ENCODE measurements at regions not wholly inside any gene's neighbourhood (a gene's known extent, or its start where the extent isn't known, plus 50 kb on each side); places are given as distances from the start of the nearest gene placed in this dataset.

DNA sequence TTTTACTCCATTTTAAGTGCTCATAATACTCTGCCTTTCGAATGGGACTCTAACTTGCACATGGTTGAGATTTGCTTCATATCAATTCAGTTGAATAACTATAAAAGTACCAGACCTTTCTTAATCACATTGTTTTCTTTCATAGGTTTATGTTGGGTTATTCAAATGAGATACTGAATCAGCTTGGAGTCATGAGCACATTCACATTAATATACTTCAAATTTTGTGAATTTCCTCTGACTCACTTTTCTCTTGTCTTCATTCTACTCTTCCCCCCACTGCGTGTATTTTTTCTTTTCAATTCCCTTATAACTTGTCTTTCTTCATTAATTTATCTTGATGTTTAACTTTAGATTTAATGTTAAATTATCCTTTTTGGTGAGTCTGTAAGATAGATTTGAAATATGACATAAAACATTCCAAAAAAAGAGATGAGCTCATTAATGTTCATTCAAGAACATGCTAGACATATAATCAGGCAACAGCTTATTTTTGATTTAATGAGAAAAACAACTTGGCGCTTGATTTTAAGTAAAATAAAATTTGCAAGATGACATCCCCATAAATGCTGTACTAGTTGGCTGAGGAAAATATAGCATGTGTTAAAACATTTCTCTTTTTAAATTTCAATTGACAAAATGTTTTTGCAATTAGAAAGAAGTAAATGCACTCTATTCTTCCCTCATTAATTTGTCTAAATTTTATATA, 736.0 kb downstream of the CD109 start:
- no peak overlapping the region for H3K4me2 ChIP-seq (ENCODE audit: low read depth, low read length)
- no peaks in the 10 kb centered on the region for H3K27me3 ChIP-seq (ENCODE audit: control insufficient read depth in 1 of 2, insufficient read depth in 2 of 2, low read length in 2 of 2)
- H3K4me1 ChIP-seq (ENCODE audit: insufficient read depth, low read length): no peaks in the 10 kb centered on the region
- no peaks in the 10 kb centered on the region for H3K9me3 ChIP-seq (ENCODE audit: low read length)
- WGBS (ENCODE audit: low lambda C conversion rate): 2% methylated on average over 3 of the region's 3 CpGs
- FAIRE-seq (no peak), ATAC-seq (no peak), DNase-seq (ENCODE audit: low spot score) (no peak)
- no peaks in the 10 kb centered on the region for H3K36me3 ChIP-seq (replicated peaks in 1 of 2; ENCODE audit: control insufficient read depth in 1 of 2, insufficient read depth in 2 of 2, low read length in 2 of 2)
- in situ Hi-C loops (cut with HindIII; ENCODE audit: extremely low pct_ligation_motif_present, low pct_unique_long_range_greater_than_20kb) (loop anchor here (25.0 kb wide), 1 partner anchor 130 kb away; no protein-coding TSS in a partner anchor), intact Hi-C loops (cut with micrococcal nuclease; ENCODE audit: unreplicated experiment) (no loop called here)
- H4K20me1 ChIP-seq (ENCODE audit: insufficient read depth, low read length): no peaks in the 10 kb centered on the region
- no peak overlapping the region for H3K9ac ChIP-seq (ENCODE audit: insufficient read depth, low read depth, low read length)
- H2AFZ ChIP-seq (ENCODE audit: low read length): no peak overlapping the region
- ChIA-PET CTCF (ENCODE audit: low intra/inter-chr PET ratio, low total read pairs) (no interaction called here), POLR2A (no interaction called here)
- H3K4me3 ChIP-seq (replicated peaks in 1 of 3; ENCODE audit: insufficient read depth in 1 of 3, low read depth in 2 of 3, low read length in 3 of 3): no peak overlapping the region
- H3K79me2 ChIP-seq (ENCODE audit: insufficient read depth, low read length): no peaks in the 10 kb centered on the region
- BruUV-seq (replicated peaks): no TSS peak
- H3K27ac ChIP-seq (ENCODE audit: extremely low read length, insufficient read depth, low read length): no peak overlapping the region
- no peak for TF ChIP-seq ZMYM3 (CRISPR knock-in tag; IDR thresholded peaks at IDR 0.05)
- TF ChIP-seq ZNF558 (CRISPR knock-in tag; IDR thresholded peaks at IDR 0.05; ENCODE audit: borderline replicate concordance): no peak
- TF ChIP-seq SIX4 (CRISPR knock-in tag; IDR thresholded peaks at IDR 0.05): no peak
- no peak for TF ChIP-seq TP53 (CRISPR knock-in tag; conservative IDR thresholded peaks at IDR 0.05)
- no peak for TF ChIP-seq ZNF775 (CRISPR knock-in tag; IDR thresholded peaks at IDR 0.05; ENCODE audit: borderline replicate concordance)
- TF ChIP-seq JARID2 (CRISPR knock-in tag; IDR thresholded peaks at IDR 0.05; ENCODE audit: insufficient replicate concordance): no peak
- no peak for TF ChIP-seq SNRNP70 (IDR thresholded peaks at IDR 0.05; ENCODE audit: low read depth, low read length)
- TF ChIP-seq, protein P1, sequence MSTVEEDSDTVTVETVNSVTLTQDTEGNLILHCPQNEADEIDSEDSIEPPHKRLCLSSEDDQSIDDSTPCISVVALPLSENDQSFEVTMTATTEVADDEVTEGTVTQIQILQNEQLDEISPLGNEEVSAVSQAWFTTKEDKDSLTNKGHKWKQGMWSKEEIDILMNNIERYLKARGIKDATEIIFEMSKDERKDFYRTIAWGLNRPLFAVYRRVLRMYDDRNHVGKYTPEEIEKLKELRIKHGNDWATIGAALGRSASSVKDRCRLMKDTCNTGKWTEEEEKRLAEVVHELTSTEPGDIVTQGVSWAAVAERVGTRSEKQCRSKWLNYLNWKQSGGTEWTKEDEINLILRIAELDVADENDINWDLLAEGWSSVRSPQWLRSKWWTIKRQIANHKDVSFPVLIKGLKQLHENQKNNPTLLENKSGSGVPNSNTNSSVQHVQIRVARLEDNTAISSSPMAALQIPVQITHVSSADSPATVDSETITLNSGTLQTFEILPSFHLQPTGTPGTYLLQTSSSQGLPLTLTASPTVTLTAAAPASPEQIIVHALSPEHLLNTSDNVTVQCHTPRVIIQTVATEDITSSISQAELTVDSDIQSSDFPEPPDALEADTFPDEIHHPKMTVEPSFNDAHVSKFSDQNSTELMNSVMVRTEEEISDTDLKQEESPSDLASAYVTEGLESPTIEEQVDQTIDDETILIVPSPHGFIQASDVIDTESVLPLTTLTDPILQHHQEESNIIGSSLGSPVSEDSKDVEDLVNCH (CRISPR knock-in tag; IDR thresholded peaks at IDR 0.05): no peak
- no peak for TF ChIP-seq ZNF563 (CRISPR knock-in tag; IDR thresholded peaks at IDR 0.05)
- TF ChIP-seq, protein P2, sequence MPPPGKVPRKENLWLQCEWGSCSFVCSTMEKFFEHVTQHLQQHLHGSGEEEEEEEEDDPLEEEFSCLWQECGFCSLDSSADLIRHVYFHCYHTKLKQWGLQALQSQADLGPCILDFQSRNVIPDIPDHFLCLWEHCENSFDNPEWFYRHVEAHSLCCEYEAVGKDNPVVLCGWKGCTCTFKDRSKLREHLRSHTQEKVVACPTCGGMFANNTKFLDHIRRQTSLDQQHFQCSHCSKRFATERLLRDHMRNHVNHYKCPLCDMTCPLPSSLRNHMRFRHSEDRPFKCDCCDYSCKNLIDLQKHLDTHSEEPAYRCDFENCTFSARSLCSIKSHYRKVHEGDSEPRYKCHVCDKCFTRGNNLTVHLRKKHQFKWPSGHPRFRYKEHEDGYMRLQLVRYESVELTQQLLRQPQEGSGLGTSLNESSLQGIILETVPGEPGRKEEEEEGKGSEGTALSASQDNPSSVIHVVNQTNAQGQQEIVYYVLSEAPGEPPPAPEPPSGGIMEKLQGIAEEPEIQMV (CRISPR knock-in tag; IDR thresholded peaks at IDR 0.05; ENCODE audit: low read depth): no peak
- TF ChIP-seq ZNF607 (CRISPR knock-in tag; IDR thresholded peaks at IDR 0.05; ENCODE audit: borderline replicate concordance): no peak
- no peak for TF ChIP-seq NFE2L1 (CRISPR knock-in tag; IDR thresholded peaks at IDR 0.05; ENCODE audit: borderline replicate concordance)
- TF ChIP-seq ZNF446 (CRISPR knock-in tag; IDR thresholded peaks at IDR 0.05): no peak
- TF ChIP-seq SSRP1 (CRISPR knock-in tag; IDR thresholded peaks at IDR 0.05): no peak
- TF ChIP-seq, protein P3, sequence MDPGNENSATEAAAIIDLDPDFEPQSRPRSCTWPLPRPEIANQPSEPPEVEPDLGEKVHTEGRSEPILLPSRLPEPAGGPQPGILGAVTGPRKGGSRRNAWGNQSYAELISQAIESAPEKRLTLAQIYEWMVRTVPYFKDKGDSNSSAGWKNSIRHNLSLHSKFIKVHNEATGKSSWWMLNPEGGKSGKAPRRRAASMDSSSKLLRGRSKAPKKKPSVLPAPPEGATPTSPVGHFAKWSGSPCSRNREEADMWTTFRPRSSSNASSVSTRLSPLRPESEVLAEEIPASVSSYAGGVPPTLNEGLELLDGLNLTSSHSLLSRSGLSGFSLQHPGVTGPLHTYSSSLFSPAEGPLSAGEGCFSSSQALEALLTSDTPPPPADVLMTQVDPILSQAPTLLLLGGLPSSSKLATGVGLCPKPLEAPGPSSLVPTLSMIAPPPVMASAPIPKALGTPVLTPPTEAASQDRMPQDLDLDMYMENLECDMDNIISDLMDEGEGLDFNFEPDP (CRISPR knock-in tag; conservative IDR thresholded peaks at IDR 0.05): no peak
- TF ChIP-seq, protein P4, sequence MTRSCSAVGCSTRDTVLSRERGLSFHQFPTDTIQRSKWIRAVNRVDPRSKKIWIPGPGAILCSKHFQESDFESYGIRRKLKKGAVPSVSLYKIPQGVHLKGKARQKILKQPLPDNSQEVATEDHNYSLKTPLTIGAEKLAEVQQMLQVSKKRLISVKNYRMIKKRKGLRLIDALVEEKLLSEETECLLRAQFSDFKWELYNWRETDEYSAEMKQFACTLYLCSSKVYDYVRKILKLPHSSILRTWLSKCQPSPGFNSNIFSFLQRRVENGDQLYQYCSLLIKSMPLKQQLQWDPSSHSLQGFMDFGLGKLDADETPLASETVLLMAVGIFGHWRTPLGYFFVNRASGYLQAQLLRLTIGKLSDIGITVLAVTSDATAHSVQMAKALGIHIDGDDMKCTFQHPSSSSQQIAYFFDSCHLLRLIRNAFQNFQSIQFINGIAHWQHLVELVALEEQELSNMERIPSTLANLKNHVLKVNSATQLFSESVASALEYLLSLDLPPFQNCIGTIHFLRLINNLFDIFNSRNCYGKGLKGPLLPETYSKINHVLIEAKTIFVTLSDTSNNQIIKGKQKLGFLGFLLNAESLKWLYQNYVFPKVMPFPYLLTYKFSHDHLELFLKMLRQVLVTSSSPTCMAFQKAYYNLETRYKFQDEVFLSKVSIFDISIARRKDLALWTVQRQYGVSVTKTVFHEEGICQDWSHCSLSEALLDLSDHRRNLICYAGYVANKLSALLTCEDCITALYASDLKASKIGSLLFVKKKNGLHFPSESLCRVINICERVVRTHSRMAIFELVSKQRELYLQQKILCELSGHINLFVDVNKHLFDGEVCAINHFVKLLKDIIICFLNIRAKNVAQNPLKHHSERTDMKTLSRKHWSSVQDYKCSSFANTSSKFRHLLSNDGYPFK (CRISPR knock-in tag; IDR thresholded peaks at IDR 0.05; ENCODE audit: borderline replicate concordance): no peak
- no peak for TF ChIP-seq NFE2 (CRISPR knock-in tag; IDR thresholded peaks at IDR 0.05)

Data from HepG2 (cell line).